Testis (tissue), 2 donors: ENCODE measurements at regions not wholly inside any gene's neighbourhood (a gene's known extent, or its start where the extent isn't known, plus 50 kb on each side); places are given as distances from the start of the nearest gene placed in this dataset.

Experiments
- DNase-seq: peaks from one replicate; pipeline ENCODE4 v3.0.0-alpha.2; 2019
- H3K27ac ChIP-seq, 2 donors: fragments of 200-600 bp; sonication (generic); one replicate each; pipeline ENCODE4 v1.5.1; 2019
- H3K27me3 ChIP-seq: fragments of 200-600 bp; sonication (generic); one replicate; pipeline ENCODE4 v1.5.1; 2019
- H3K36me3 ChIP-seq: fragments of 200-600 bp; sonication (generic); one replicate; pipeline ENCODE4 v1.5.1; 2017; ENCODE audit warnings: low read depth; ENCODE audit errors: missing control alignments
- H3K4me1 ChIP-seq: fragments of 200-600 bp; sonication (generic); one replicate; pipeline ENCODE4 v1.5.1; 2019
- H3K4me3 ChIP-seq, 2 donors: fragments of 200-600 bp; sonication (generic); one replicate each; pipeline ENCODE4 v1.5.1; 2017 to 2019
- H3K9me3 ChIP-seq: fragments of 200-600 bp; sonication (generic); one replicate; pipeline ENCODE4 v1.5.1; 2017
- CTCF ChIP-seq, 3 experiments: fragments of 450-650 bp in 2 of 3; fragments of 200-600 bp in 1 of 3; sonication (generic) in 1 of 3; IDR thresholded peaks; one replicate each; pipeline ENCODE4 v1.5.1; 2016 to 2019; ENCODE audit warnings: antibody characterized with exemption in 3 of 3, mild to moderate bottlenecking in 2 of 3, moderate library complexity in 1 of 3
- POLR2A ChIP-seq: fragments of 450-650 bp; IDR thresholded peaks from one replicate; pipeline ENCODE4 v1.6.1; 2017; ENCODE audit warnings: antibody characterized with exemption, mild to moderate bottlenecking, moderate library complexity
- WGBS, 2 donors: methylation state at CpG; one replicate each; pipeline ENCODE4 v1.1.5; 2018; 5-methylcytosine and 5-hydroxymethylcytosine counted together
- intact Hi-C: fragments of 100-400 bp; cut with DNase I; formaldehyde crosslinking; loops from one replicate; pipeline ENCODE4 v1.15.1; 2023; ENCODE audit warnings: low total_unique reads

- Histone ChIP-seq H3K4me3 (peak overlapping the region; percentile 23 to 65), H3K27me3 (no peaks in the 10 kb centered on the region), H3K27ac (peak overlapping the region; percentile 93 to 96), H3K4me1 (peaks cover 1% of the 10 kb centered on the region), H3K36me3 (no peaks in the 10 kb centered on the region), H3K9me3 (no peaks in the 10 kb centered on the region)
- TF ChIP-seq POLR2A = no peak
- TF ChIP-seq CTCF (IDR thresholded peaks at IDR 0.05) = no peak
- 47 to 62% methylated on average over 3 of the region's 3 CpGs for WGBS, 2 donors
- DNase-seq = no peak
- intact Hi-C loops = loop anchor here (5.0 to 10.0 kb wide), 2 partner anchors 54 to 1004 kb away; partner anchors contain the start of gene NR2F2
These were observed 1001.9 kb upstream of the NR2F2 start for GRCh38 chr15:95328559-95328958.

GRCh38 chr15:95329362-95329761, 1001.1 kb upstream of the NR2F2 start:
- no peaks in the 10 kb centered on the region for H3K36me3 ChIP-seq
- intact Hi-C loops = loop anchor here (5.0 to 10.0 kb wide), 2 partner anchors 55 to 1003 kb away; partner anchors contain the start of gene NR2F2
- H3K4me3 ChIP-seq = peak overlapping the region; percentile 15 to 23
- H3K27me3 ChIP-seq = no peaks in the 10 kb centered on the region
- TF ChIP-seq POLR2A (no peak), CTCF (IDR thresholded peaks at IDR 0.05) (no peak)
- peak; percentile 21 for DNase-seq
- H3K27ac ChIP-seq = peak overlapping the region; percentile 93 to 96
- H3K9me3 ChIP-seq = no peaks in the 10 kb centered on the region
- H3K4me1 ChIP-seq = no peaks in the 10 kb centered on the region
- 37 to 43% methylated on average over 8 of the region's 8 CpGs for WGBS, 2 donors

- DNase-seq = no peak
- WGBS, 2 donors = 91 to 92% methylated on average over 6 of the region's 6 CpGs
- no peak overlapping the region for H3K4me3 ChIP-seq
- H3K36me3 ChIP-seq = no peaks in the 10 kb centered on the region
- H3K9me3 ChIP-seq = no peaks in the 10 kb centered on the region
- no peaks in the 10 kb centered on the region for H3K27me3 ChIP-seq
- no peak for TF ChIP-seq CTCF (IDR thresholded peaks at IDR 0.05)
- TF ChIP-seq POLR2A = no peak
- H3K27ac ChIP-seq = no peak overlapping the region
- intact Hi-C loops = no loop called here
- no peaks in the 10 kb centered on the region for H3K4me1 ChIP-seq
These were observed 988.8 kb upstream of the NR2F2 start for GRCh38 chr15:95341686-95342085.

- intact Hi-C loops = no loop called here
- Histone ChIP-seq H3K27me3 (no peaks in the 10 kb centered on the region), H3K27ac (no peak overlapping the region), H3K9me3 (no peaks in the 10 kb centered on the region), H3K4me1 (no peaks in the 10 kb centered on the region), H3K36me3 (no peaks in the 10 kb centered on the region), H3K4me3 (no peak overlapping the region)
- DNase-seq = no peak
- TF ChIP-seq CTCF (IDR thresholded peaks at IDR 0.05) (no peak), POLR2A (no peak)
- 72 to 81% methylated on average over 4 of the region's 4 CpGs for WGBS, 2 donors
These were observed 984.6 kb upstream of the NR2F2 start for GRCh38 chr15:95345867-95346266.

DNA sequence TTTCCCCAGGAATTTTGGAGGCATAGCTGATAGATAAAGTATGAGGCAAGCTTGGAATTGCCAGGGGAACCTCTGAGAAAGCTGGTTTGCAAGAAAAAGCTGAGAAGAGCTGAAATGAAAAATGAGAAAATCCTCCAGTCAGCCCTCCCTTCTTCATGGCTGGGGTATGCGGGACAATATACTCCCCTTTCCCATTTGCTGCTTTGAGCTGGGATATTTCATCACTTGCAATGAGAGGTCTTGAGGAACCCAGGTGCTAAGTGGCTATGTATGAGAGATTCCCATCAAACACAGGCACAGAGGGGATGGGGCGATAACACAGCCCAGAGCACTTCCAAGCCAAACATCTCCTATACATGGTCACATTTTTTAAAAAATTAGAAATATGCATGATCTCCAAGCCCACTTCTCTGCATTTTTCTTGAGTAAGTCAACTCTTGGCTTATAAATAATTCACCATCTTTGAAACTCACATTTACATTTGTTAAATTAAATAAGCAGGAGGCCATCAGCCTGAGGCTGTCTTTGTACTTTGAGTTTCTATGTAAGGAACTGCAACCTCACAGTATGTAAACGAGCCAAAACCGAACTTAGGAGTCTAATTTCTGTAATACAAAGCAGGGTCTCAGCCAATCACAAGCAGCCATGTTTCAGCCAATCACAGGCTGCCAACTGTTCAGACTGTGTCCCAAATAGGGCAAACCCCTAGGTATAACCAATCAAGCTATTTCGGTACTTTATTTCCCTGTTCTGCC, 983.6 kb upstream of the NR2F2 start:
- Histone ChIP-seq H3K4me3 (no peak overlapping the region), H3K4me1 (no peaks in the 10 kb centered on the region), H3K9me3 (no peaks in the 10 kb centered on the region), H3K36me3 (no peaks in the 10 kb centered on the region), H3K27me3 (no peaks in the 10 kb centered on the region), H3K27ac (no peak overlapping the region)
- intact Hi-C loops = no loop called here
- no peak for DNase-seq
- 80 to 86% methylated on average over 5 of the region's 5 CpGs for WGBS, 2 donors
- TF ChIP-seq CTCF (IDR thresholded peaks at IDR 0.05) (no peak), POLR2A (no peak)
